Hematopoietic multipotent progenitor cell treated with erythropoietin and hydrocortisone succinate and interleukin-3 and kit ligand, for 8 days (in vitro differentiated cells): ENCODE measurements at regions not wholly inside any gene's neighbourhood (a gene's known extent, or its start where the extent isn't known, plus 50 kb on each side); places are given as distances from the start of the nearest gene placed in this dataset.
"Not testable (repeated sequence)": the region's sequence is repeated elsewhere in the genome, so short reads cannot be mapped to it uniquely, and the experiment has no call there.

ENCODE experiments used
- DNase-seq: peaks from one replicate; pipeline ENCODE4 v3.0.0-alpha.2; 2015

- DNase-seq = not testable (repeated sequence)
Observed at GRCh38 chr1:223952801-223953200, 107.1 kb upstream of the TP53BP2 start.

GRCh38 chr1:223951551-223951950 lies 105.8 kb upstream of the TP53BP2 start:
- not testable (repeated sequence) for DNase-seq

- not testable (repeated sequence) for DNase-seq
Observed at GRCh38 chr1:223949944-223950343, 104.2 kb upstream of the TP53BP2 start.

GRCh38 chr1:223948041-223948440 lies 102.3 kb upstream of the TP53BP2 start:
- not testable (repeated sequence) for DNase-seq

GRCh38 chr1:223936592-223936991 lies 90.8 kb upstream of the TP53BP2 start:
- peak; percentile 48 for DNase-seq

- DNase-seq = peak; percentile 84
Observed at GRCh38 chr1:223931476-223931875, 85.7 kb upstream of the TP53BP2 start.

- DNase-seq = not testable (repeated sequence)
Observed at GRCh38 chr1:223920805-223921204, 75.1 kb upstream of the TP53BP2 start.

- DNase-seq = not testable (repeated sequence)
Observed at GRCh38 chr1:223915476-223915875, 69.7 kb upstream of the TP53BP2 start.

GRCh38 chr1:223913715-223914114 lies 68.0 kb upstream of the TP53BP2 start:
- DNase-seq = not testable (repeated sequence)

GRCh38 chr1:223907943-223908587 lies 62.3 kb upstream of the TP53BP2 start:
- not testable (repeated sequence) for DNase-seq

- not testable (repeated sequence) for DNase-seq
Observed at GRCh38 chr1:223903221-223903620, 57.5 kb upstream of the TP53BP2 start.

- not testable (repeated sequence) for DNase-seq
Observed at GRCh38 chr1:223899775-223900174, 54.0 kb upstream of the TP53BP2 start.

GRCh38 chr1:223897097-223897496 lies 51.4 kb upstream of the TP53BP2 start:
- not testable (repeated sequence) for DNase-seq

GRCh38 chr1:223895950-223896349 lies 50.2 kb upstream of the TP53BP2 start:
- not testable (repeated sequence) for DNase-seq
